HUDEP-2 (cell line): ENCODE measurements at regions not wholly inside any gene's neighbourhood (a gene's known extent, or its start where the extent isn't known, plus 50 kb on each side); places are given as distances from the start of the nearest gene placed in this dataset.

Experiments
- DNase-seq, 76 experiments: peaks; one replicate each; lab custom pipeline; 2025; ENCODE audit not compliant: unreplicated experiment in 76 of 76; lab: John Stamatoyannopoulos, UW

GRCh38 chr10:130904676-130905075, 406.8 kb downstream of the TCERG1L start:
- no peak for DNase-seq

- no peak for DNase-seq
Observed at GRCh38 chr10:130905386-130905785, 406.1 kb downstream of the TCERG1L start.

GRCh38 chr10:130905921-130906320, 405.6 kb downstream of the TCERG1L start:
- DNase-seq: no peak

DNA sequence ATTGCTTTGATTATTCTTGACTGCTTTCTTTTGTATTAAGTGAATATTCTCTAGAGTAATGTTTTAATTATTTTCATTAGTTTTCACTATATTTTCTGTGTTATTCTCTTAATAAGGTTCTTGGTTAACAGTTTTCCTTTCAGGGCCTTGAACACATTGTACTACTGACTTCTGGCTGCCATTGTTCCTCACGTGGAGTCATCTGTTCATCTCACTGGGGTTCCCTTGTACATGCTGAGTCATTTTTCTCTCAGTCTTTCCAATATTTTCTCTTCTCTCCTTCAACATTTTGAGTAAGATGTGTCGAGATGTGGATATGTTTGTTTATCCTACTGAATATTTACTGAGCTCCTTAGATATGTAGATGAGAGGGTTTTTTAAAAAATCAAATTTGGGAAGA, 400.7 kb downstream of the TCERG1L start:
- DNase-seq: no peak

GRCh38 chr10:130913844-130914243, 397.7 kb downstream of the TCERG1L start:
- DNase-seq: no peak

- DNase-seq: no peak
Observed at GRCh38 chr10:130914367-130914766, 397.2 kb downstream of the TCERG1L start.

- DNase-seq: no peak
Observed at GRCh38 chr10:130915065-130915464, 396.5 kb downstream of the TCERG1L start.

- DNase-seq: no peak
Observed at GRCh38 chr10:130921461-130921860, 390.1 kb downstream of the TCERG1L start.

GRCh38 chr10:130921911-130922440, 389.5 kb downstream of the TCERG1L start:
- DNase-seq: no peak

DNA sequence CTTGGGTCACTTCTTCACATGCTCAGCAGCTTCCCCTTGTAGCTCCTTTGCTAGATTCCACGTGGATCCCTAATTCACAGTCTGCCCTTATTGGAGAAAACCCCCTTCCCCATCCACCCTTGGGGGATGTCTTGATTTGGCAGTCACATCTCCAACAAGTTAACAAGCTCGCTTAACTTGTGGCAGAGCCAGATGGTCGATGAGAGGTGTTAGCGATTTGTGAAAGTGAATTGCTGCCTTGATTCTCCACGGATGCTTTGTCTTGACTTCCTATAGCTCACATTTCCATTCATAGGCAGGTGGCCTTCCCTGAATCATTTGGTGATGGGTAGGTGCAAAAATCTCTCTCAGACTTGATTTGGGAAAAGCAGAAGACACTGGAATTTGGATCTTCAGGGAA, 387.9 kb downstream of the TCERG1L start:
- no peak for DNase-seq

DNA sequence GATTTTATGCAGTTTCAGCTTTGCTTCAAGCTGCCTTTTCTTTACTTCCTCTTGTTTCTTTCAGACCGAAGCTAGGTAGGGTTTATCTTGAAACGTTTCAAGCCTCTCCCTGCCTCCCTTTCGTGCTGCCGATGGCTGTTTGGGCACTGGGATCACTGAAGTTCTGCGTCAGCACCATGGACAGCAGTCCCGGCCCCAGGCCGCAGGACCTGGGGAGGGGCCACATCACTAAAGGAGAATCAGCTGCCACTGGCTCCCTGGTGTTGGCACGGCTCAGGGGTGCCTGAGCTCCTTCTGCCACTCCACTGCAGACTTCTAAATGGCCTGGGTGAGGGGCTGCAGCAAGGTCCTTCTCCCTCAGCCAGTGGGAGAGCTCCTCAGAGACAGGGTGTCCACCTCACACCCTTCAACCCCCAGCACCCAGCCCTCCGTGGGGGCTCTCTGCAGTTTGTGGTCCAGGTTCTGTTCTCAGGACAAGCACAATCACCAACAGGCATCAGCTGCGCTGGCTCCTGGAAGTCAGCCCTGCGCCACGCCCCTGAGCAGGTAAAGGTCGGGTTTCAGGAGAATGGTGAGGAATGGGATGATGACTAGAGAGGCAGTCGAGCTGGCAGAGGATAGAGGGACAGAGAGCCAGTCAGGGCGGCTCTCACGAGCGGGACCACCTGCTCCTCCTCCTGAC, 387.2 kb downstream of the TCERG1L start:
- peak in 4 of 76 experiments; percentile 0 to 16 (median 0) for DNase-seq

GRCh38 chr10:130926442-130926841, 385.1 kb downstream of the TCERG1L start:
- no peak for DNase-seq

DNA sequence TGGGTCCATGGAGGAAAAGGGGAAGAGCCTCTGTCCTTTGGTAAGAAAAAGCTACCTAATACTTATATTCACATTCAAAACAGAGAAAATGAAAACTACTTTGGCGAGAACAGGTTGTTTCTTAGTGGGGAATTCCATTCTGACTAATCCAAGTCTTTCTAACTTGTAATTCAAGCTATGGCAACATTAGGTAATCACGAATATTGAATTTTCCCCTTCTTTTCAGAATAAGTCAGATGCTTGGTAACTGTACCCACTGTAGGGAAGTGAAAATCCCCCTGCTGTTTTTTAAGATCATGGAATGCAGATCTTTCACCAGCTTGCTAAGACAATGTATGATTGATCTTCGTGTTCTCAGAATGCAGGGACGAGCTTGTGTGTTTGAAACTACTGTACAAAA, 384.4 kb downstream of the TCERG1L start:
- no peak for DNase-seq

GRCh38 chr10:130928306-130928705, 383.2 kb downstream of the TCERG1L start:
- DNase-seq: no peak

- no peak for DNase-seq
Observed at GRCh38 chr10:130929422-130930325, 381.8 kb downstream of the TCERG1L start.

- no peak for DNase-seq
Observed at GRCh38 chr10:130930821-130931220, 380.7 kb downstream of the TCERG1L start.

- DNase-seq: no peak
Observed at GRCh38 chr10:130931256-130931655, 380.3 kb downstream of the TCERG1L start.

- no peak for DNase-seq
Observed at GRCh38 chr10:130932326-130933007, 379.1 kb downstream of the TCERG1L start.

DNA sequence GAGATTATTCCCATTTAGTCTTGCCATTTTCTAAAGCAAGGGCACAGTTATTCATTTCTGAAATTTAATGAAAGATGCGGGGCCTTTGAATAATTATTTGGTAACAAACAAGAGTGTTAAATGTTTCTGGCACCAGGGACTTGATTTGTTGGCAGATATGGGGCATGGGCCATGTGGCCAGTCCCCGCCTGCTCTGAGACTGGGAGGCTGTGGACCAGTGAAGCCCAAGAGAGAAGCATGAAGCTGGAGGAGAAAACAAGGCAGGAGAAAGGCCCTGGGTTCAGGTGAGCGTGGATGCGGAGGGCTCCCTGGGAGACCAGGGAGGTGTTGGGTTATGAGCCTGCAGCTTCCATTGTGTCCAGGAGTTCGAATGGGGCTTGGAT, 378.5 kb downstream of the TCERG1L start:
- DNase-seq: no peak

DNA sequence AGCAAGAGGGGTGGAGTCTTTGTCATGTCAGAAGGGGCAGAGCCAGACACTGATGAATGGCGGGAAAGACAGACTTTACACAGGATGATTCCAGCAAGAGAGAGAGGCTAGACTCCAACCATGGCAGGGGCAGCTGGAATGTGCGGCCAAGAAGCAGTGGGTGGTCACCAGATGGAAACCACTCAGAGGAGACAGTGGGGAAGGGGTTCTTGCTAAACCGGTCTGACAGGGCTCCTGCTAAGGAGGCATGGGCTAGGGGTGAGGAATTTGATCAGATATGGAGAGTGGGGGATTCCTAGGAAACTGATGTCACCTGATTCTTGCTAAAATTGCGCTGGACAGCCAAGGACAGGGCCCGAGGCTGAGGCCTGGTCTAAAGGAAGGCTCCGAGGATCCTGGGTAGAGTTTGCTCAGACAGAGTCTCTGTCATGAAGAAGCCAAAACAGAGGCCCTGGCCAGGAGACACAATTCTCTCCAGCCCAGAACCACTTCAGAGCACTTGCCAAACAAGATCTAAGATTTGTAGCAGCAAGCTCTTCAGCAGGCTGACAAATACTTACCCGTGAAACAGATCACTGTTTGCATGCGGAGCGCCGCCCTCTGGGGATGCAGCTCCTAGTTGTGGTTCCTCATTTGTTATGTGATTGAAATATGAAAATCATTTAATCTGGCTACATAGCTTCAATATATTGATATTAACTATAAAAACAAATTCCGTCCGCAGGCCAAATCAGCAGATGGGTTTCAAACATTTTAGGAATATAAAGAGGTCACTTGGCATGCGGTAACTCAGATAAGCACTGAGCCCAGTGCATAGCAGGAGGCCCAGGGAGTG, 377.0 kb downstream of the TCERG1L start:
- no peak for DNase-seq
